ENCODE measurements at regions not wholly inside any gene's neighbourhood (a gene's known extent, or its start where the extent isn't known, plus 50 kb on each side); places are given as distances from the start of the nearest gene placed in this dataset.
"Not testable (repeated sequence)": the region's sequence is repeated elsewhere in the genome, so short reads cannot be mapped to it uniquely, and the experiment has no call there.

GRCh38 chr5:176061269-176061622 is 93.1 kb upstream of the THOC3 start:
- not testable (repeated sequence) for DNase-seq

- DNase-seq = not testable (repeated sequence)
Observed at GRCh38 chr5:176061660-176062059, 93.5 kb upstream of the THOC3 start.

- not testable (repeated sequence) for DNase-seq
Observed at GRCh38 chr5:176066262-176066945, 98.3 kb upstream of the THOC3 start.

- not testable (repeated sequence) for DNase-seq
Observed at GRCh38 chr5:176067162-176067561, 99.0 kb upstream of the THOC3 start.

- not testable (repeated sequence) for DNase-seq
Observed at GRCh38 chr5:176067948-176068347, 99.8 kb upstream of the THOC3 start.

GRCh38 chr5:176073996-176074571 is 106.0 kb upstream of the THOC3 start:
- DNase-seq = not testable (repeated sequence)

- DNase-seq = not testable (repeated sequence)
Observed at GRCh38 chr5:176083717-176084116, 115.6 kb upstream of the THOC3 start.

- DNase-seq = not testable (repeated sequence)
Observed at GRCh38 chr5:176103083-176103482, 135.0 kb upstream of the THOC3 start.

- DNase-seq = not testable (repeated sequence)
Observed at GRCh38 chr5:176112888-176113287, 125.3 kb upstream of the SIMC1 start.

GRCh38 chr5:176113673-176114335 is 124.4 kb upstream of the SIMC1 start:
- DNase-seq = not testable (repeated sequence)

GRCh38 chr5:176114825-176115224 is 123.4 kb upstream of the SIMC1 start:
- DNase-seq = not testable (repeated sequence)

GRCh38 chr5:176117699-176118238 is 120.5 kb upstream of the SIMC1 start:
- not testable (repeated sequence) for DNase-seq

- not testable (repeated sequence) for DNase-seq
Observed at GRCh38 chr5:176122361-176122760, 115.9 kb upstream of the SIMC1 start.

GRCh38 chr5:176124120-176124519 is 114.1 kb upstream of the SIMC1 start:
- DNase-seq = not testable (repeated sequence)

- no peak for DNase-seq
Observed at GRCh38 chr5:176131771-176132170, 106.5 kb upstream of the SIMC1 start.

GRCh38 chr5:176132471-176133288 is 105.5 kb upstream of the SIMC1 start:
- no peak for DNase-seq

GRCh38 chr5:176133289-176133870 is 104.8 kb upstream of the SIMC1 start:
- no peak for DNase-seq

- no peak for DNase-seq
Observed at GRCh38 chr5:176133877-176134276, 104.3 kb upstream of the SIMC1 start.

GRCh38 chr5:176134529-176135223 is 103.5 kb upstream of the SIMC1 start:
- DNase-seq = no peak

GRCh38 chr5:176140138-176140537 is 98.1 kb upstream of the SIMC1 start:
- not testable (repeated sequence) for DNase-seq

- DNase-seq = peak; percentile 22
Observed at GRCh38 chr5:176144508-176144907, 93.7 kb upstream of the SIMC1 start.

- DNase-seq = not testable (repeated sequence)
Observed at GRCh38 chr5:176149948-176150347, 88.3 kb upstream of the SIMC1 start.
